MM.1S (cell line): ENCODE measurements at regions not wholly inside any gene's neighbourhood (a gene's known extent, or its start where the extent isn't known, plus 50 kb on each side); places are given as distances from the start of the nearest gene placed in this dataset.

Source experiments
- DNase-seq: peaks from one replicate; pipeline ENCODE4 v3.0.0-alpha.2; 2015
- H2AFZ ChIP-seq: fragments of 300-600 bp; sonication (generic); 2 replicates; pipeline ENCODE4 v1.6.0; 2016; ENCODE audit warnings: antibody characterized with exemption, low read length
- H3F3A ChIP-seq: fragments of 300-600 bp; sonication (generic); 2 replicates; pipeline ENCODE4 v1.6.1; 2016; ENCODE audit warnings: mild to moderate bottlenecking, antibody characterized with exemption, low read length, moderate library complexity, mixed read lengths; ENCODE audit not compliant: insufficient read depth
- H3K27ac ChIP-seq: fragments of 300-600 bp; sonication (generic); 2 replicates; pipeline ENCODE4 v1.5.1; 2016; ENCODE audit warnings: mild to moderate bottlenecking, low read length
- H3K27me3 ChIP-seq: fragments of 300-600 bp; sonication (generic); replicated peaks from 2 replicates; pipeline ENCODE4 v1.6.0; 2016; ENCODE audit warnings: low read length; ENCODE audit not compliant: insufficient read depth
- H3K36me3 ChIP-seq: fragments of 300-600 bp; sonication (generic); replicated peaks from 2 replicates; pipeline ENCODE4 v1.6.1; 2016; ENCODE audit warnings: mild to moderate bottlenecking, low read length, mixed read lengths; ENCODE audit not compliant: insufficient read depth
- H3K4me1 ChIP-seq: fragments of 300-600 bp; sonication (generic); 2 replicates; pipeline ENCODE4 v1.6.1; 2016; ENCODE audit warnings: low read length, mixed read lengths
- H3K4me2 ChIP-seq: fragments of 300-600 bp; sonication (generic); 2 replicates; pipeline ENCODE4 v1.6.0; 2016; ENCODE audit warnings: low read depth, low read length
- H3K4me3 ChIP-seq: fragments of 300-600 bp; sonication (generic); 2 replicates; pipeline ENCODE4 v1.5.1; 2016; ENCODE audit warnings: low read length, mixed read lengths
- H3K79me2 ChIP-seq: fragments of 300-600 bp; sonication (generic); 2 replicates; pipeline ENCODE4 v1.6.1; 2016; ENCODE audit warnings: mixed run types, low read length, mixed read lengths
- H3K9ac ChIP-seq: fragments of 300-600 bp; sonication (generic); 2 replicates; pipeline ENCODE4 v1.6.1; 2016; ENCODE audit warnings: low read length, mixed read lengths
- H3K9me2 ChIP-seq: fragments of 300-600 bp; sonication (generic); replicated peaks from 2 replicates; pipeline ENCODE4 v1.6.1; 2016; ENCODE audit warnings: mild to moderate bottlenecking, low read length, mixed read lengths; ENCODE audit not compliant: insufficient read depth
- H3K9me3 ChIP-seq: fragments of 300-600 bp; sonication (generic); replicated peaks from 2 replicates; pipeline ENCODE4 v1.6.1; 2016; ENCODE audit warnings: mild to moderate bottlenecking, low read length, mixed read lengths; ENCODE audit not compliant: insufficient read depth
- H4K20me1 ChIP-seq: fragments of 300-600 bp; sonication (generic); 2 replicates; pipeline ENCODE4 v1.6.1; 2016; ENCODE audit warnings: mild to moderate bottlenecking, low read length, moderate library complexity, mixed read lengths; ENCODE audit not compliant: insufficient read depth
- EZH2 ChIP-seq: fragments of 300-600 bp; sonication (generic); optimal IDR thresholded peaks from 2 replicates; pipeline ENCODE3; 2017; ENCODE audit warnings: low read depth, mild to moderate bottlenecking, antibody characterized with exemption, low read length, mixed read lengths
- EZH2phosphoT487 ChIP-seq: fragments of 300-600 bp; sonication (generic); IDR thresholded peaks from 2 replicates; pipeline ENCODE4 v1.6.1; 2018; ENCODE audit warnings: antibody characterized with exemption, low read length
- TF ChIP-seq, protein P1 (sequence below): fragments of 300-600 bp; sonication (generic); IDR thresholded peaks from 2 replicates; pipeline ENCODE4 v1.5.1; 2016; ENCODE audit warnings: antibody characterized with exemption, low read length, mixed read lengths

DNA sequence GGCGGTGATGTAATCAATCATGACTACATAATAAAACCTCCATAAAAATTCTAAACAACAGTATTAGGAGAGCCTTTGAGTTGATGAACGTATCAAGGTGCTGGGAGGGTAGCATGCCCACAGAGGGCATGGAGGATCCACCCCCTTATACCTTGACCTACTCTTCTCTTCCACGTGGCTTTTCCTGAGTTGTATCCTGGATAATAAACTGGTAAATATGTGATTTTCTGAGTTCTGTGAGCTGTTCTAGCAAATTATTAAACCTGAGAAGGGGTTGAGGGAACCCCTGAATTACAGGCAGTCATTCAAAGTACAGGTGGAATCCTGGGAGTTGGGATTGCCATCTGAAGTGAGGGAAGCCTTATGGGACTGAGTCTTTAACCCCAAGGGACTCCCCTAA, 446.9 kb downstream of the DYNC2H1 start:
- no peaks in the 10 kb centered on the region for H3K27me3 ChIP-seq
- no peaks in the 10 kb centered on the region for H3K9me2 ChIP-seq
- H3K36me3 ChIP-seq = no peaks in the 10 kb centered on the region
- no peaks in the 10 kb centered on the region for H3K79me2 ChIP-seq
- no peaks in the 10 kb centered on the region for H3K9me3 ChIP-seq
- H3K9ac ChIP-seq = no peak overlapping the region
- DNase-seq = no peak
- no peak overlapping the region for H3K4me3 ChIP-seq
- no peaks in the 10 kb centered on the region for H3F3A ChIP-seq
- H3K4me2 ChIP-seq = no peak overlapping the region
- H3K4me1 ChIP-seq = no peaks in the 10 kb centered on the region
- no peak overlapping the region for H2AFZ ChIP-seq
- TF ChIP-seq, protein P1, sequence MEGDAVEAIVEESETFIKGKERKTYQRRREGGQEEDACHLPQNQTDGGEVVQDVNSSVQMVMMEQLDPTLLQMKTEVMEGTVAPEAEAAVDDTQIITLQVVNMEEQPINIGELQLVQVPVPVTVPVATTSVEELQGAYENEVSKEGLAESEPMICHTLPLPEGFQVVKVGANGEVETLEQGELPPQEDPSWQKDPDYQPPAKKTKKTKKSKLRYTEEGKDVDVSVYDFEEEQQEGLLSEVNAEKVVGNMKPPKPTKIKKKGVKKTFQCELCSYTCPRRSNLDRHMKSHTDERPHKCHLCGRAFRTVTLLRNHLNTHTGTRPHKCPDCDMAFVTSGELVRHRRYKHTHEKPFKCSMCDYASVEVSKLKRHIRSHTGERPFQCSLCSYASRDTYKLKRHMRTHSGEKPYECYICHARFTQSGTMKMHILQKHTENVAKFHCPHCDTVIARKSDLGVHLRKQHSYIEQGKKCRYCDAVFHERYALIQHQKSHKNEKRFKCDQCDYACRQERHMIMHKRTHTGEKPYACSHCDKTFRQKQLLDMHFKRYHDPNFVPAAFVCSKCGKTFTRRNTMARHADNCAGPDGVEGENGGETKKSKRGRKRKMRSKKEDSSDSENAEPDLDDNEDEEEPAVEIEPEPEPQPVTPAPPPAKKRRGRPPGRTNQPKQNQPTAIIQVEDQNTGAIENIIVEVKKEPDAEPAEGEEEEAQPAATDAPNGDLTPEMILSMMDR = no peak
- H3K27ac ChIP-seq = no peak overlapping the region
- no peaks in the 10 kb centered on the region for H4K20me1 ChIP-seq

DNA sequence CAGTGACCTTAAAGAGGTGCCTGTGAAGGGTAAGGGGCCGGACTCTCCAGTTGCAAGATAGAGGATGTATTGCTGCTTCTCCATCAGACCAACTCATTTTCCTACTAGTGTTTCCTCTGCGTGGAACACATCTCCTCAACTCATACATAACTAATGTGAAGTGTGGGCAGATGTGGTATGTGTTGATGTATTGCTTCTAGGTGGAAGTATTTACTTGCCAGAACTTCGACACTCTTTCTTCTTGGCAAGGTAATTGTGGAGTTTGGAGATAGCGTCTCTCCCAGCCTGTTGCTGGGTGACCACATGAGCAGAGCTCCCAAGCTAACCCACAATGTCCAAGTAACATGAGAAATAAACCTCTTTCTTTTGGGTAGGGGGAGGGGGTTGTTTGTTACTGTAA, 456.9 kb downstream of the DYNC2H1 start:
- Histone ChIP-seq H3K4me3 (no peak overlapping the region), H3K27ac (no peak overlapping the region), H3K4me2 (no peak overlapping the region), H3K4me1 (no peaks in the 10 kb centered on the region), H4K20me1 (no peaks in the 10 kb centered on the region), H3K9me2 (no peaks in the 10 kb centered on the region; the same call in 1 of the 2 replicates), H3K9me3 (no peaks in the 10 kb centered on the region), H3K27me3 (no peaks in the 10 kb centered on the region), H3F3A (no peaks in the 10 kb centered on the region), H3K9ac (no peak overlapping the region), H2AFZ (no peak overlapping the region), H3K79me2 (no peaks in the 10 kb centered on the region), H3K36me3 (no peaks in the 10 kb centered on the region)
- TF ChIP-seq EZH2 = no peak
- TF ChIP-seq, protein P1 = no peak
- TF ChIP-seq EZH2phosphoT487 = no peak
- DNase-seq = no peak

DNA sequence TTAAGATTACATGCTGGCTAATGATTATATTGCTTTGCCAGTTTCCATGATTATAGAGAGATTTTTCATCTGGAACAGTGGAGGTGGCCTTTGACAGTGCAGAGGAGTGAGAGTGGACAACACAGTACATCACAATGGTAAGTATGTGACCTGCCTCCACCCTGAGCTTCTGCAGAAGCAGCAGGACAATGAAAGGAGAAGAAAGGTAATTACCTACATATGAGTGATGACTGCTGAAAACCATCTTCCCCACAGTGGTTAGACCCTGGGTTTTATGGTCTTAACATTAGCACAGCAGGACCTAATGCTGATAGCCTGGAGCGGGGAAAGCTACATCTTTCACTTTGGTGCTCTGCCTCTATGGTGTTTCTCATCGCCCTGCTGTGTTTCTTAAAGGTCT, 454.7 kb upstream of the DDI1 start:
- H3K4me2 ChIP-seq = no peak overlapping the region
- no peak overlapping the region for H3K4me3 ChIP-seq
- no peak for DNase-seq
- H3K4me1 ChIP-seq = no peaks in the 10 kb centered on the region
- H3K36me3 ChIP-seq = no peaks in the 10 kb centered on the region
- no peak for TF ChIP-seq EZH2phosphoT487
- TF ChIP-seq, protein P1 = no peak
- TF ChIP-seq EZH2 = no peak
- no peak overlapping the region for H3K27ac ChIP-seq
- no peak overlapping the region for H2AFZ ChIP-seq
- H3F3A ChIP-seq = no peaks in the 10 kb centered on the region
- H3K9me2 ChIP-seq = no peaks in the 10 kb centered on the region
- H4K20me1 ChIP-seq = no peaks in the 10 kb centered on the region
- no peaks in the 10 kb centered on the region for H3K9me3 ChIP-seq
- no peak overlapping the region for H3K9ac ChIP-seq
- H3K79me2 ChIP-seq = no peaks in the 10 kb centered on the region
- no peaks in the 10 kb centered on the region for H3K27me3 ChIP-seq
